Pons (tissue), 1 donor: ENCODE measurements at regions not wholly inside any gene's neighbourhood (a gene's known extent, or its start where the extent isn't known, plus 50 kb on each side); places are given as distances from the start of the nearest gene placed in this dataset.

Experiments
- DNase-seq: peaks from one replicate; pipeline ENCODE4 v3.0.0-alpha.2; 2016; ENCODE audit warnings: low spot score

- DNase-seq, result no peak
These were observed 73.5 kb downstream of the GLI2 start for GRCh38 chr2:120809151-120809550.

- DNase-seq, result no peak
These were observed 74.2 kb downstream of the GLI2 start for GRCh38 chr2:120809609-120810440.

GRCh38 chr2:120810639-120811038 is 75.0 kb downstream of the GLI2 start:
- DNase-seq, result no peak

- DNase-seq, result no peak
These were observed 77.2 kb downstream of the GLI2 start for GRCh38 chr2:120812866-120813265.

- DNase-seq, result no peak
These were observed 78.7 kb downstream of the GLI2 start for GRCh38 chr2:120814352-120814751.

GRCh38 chr2:120815292-120815691 is 79.6 kb downstream of the GLI2 start:
- DNase-seq, result no peak

DNA sequence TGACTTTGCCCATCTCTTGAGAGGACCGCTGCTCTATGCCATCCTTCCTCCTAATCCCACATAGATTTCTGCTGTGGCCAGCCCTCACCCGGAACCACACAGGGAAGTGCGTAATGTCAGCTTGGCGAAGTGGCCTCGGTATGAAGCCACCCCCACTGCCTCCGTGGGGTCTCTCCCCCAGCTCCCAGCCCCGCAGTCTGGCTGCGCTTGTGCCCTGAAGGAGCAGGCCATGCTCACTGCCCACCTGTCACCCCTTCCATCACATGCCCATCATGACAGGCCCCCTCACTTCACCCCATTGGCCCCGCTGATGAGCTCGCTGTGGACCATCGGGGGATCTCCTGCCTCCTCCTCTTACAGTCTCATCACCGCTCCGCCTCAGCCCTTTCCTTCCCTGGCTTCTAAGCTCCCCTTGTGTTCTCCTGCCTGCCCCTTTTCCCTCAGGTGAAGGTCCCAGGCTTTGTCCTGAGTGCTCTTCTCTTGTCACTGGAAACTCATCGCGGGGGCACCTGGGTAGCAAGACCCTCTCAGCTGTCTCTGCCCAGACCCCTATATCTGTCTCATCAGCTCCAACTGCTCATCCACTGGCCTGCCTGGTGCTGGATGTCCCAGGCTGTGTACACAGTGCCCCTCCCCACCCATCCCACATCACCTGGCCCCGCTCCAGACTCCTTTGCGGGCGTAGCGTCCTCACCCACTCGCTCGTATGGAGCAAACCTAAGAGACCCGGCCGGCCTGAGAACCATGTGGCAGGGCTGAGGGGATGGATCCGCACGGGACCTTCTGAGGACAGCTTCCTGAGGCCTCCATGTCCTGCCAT is 81.7 kb downstream of the GLI2 start:
- no peak for DNase-seq

DNA sequence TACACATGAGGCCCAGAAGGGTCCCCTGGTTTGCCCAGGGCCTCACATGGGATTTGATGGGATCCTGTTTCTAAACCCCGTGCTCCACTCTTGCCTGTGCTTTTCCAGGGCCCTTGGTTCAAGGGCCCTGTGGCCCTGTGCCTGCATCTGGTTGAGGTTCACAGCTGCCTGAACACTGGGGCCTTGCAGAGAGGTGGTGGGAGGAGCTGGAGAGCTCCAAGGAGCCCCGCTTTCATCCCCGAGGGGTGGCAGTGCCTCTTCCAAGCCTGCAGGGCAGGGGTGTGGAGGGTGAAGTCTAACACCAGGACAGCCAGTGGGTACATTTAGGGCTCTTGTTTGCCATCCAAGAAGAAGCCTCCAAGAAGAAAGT is 82.3 kb downstream of the GLI2 start:
- no peak for DNase-seq

- no peak for DNase-seq
These were observed 82.8 kb downstream of the GLI2 start for GRCh38 chr2:120818441-120818920.

- DNase-seq, result no peak
These were observed 84.1 kb downstream of the GLI2 start for GRCh38 chr2:120819720-120820210.

GRCh38 chr2:120820263-120820952 is 84.7 kb downstream of the GLI2 start:
- no peak for DNase-seq

DNA sequence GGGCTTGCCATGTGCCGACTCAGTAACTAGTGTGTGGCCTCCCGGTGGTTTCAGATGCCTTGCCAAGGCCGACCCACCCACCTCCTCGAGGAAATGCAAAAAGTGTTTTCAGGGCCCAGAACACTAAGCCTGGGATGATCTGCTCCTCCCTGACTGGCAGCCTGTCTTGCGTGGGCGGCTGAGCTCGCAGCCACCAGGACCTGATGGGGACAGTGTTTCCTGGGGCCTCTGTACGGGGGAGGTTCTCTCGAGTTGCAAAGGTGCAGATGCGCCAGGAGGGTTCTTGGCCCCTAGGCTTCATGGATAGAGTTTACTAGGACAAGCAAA is 85.2 kb downstream of the GLI2 start:
- DNase-seq, result no peak

- DNase-seq, result no peak
These were observed 85.9 kb downstream of the GLI2 start for GRCh38 chr2:120821446-120822160.

DNA sequence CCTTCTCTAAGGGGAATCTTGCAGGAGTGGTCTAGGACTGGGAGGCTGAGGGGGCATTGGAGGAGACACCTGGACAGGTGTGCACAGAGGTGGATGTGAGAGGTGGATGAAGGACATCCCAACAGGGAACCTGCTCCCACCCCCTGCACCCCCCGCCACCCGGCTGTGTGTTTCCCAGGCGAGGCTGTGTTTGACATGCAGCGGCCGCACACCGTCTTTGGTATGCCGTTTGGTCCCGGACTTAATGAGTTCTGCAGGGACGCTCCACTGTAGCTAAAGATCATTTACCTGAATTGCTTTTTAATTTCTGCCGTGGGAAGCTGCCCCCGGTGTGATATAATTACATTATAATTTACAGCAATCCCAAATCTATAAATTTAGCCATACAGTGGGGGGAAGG is 87.3 kb downstream of the GLI2 start:
- no peak for DNase-seq

- DNase-seq, result no peak
These were observed 87.9 kb downstream of the GLI2 start for GRCh38 chr2:120823551-120823950.

DNA sequence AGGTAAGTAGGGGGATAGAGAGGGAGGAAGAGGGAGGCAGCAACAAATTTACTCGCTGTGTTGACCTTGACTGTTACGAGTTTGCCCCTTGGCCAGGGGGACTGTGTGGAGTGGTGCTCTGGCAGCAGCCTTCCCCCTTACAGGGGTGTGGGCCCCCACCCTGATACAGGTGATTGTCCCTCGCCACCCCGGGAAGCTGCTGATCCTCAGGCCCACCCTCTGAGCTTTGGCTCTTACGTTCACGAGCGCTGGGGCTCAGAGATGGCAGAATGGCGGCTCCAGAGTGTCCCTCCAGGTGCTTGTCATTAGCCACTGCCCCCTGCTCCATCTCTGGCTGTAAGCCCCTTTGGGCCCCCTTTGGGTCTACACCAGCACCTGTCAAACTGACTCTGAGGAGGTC is 88.6 kb downstream of the GLI2 start:
- no peak for DNase-seq

GRCh38 chr2:120825370-120826259 is 89.9 kb downstream of the GLI2 start:
- DNase-seq, result peak; percentile 93

- no peak for DNase-seq
These were observed 90.6 kb downstream of the GLI2 start for GRCh38 chr2:120826260-120826648.

DNA sequence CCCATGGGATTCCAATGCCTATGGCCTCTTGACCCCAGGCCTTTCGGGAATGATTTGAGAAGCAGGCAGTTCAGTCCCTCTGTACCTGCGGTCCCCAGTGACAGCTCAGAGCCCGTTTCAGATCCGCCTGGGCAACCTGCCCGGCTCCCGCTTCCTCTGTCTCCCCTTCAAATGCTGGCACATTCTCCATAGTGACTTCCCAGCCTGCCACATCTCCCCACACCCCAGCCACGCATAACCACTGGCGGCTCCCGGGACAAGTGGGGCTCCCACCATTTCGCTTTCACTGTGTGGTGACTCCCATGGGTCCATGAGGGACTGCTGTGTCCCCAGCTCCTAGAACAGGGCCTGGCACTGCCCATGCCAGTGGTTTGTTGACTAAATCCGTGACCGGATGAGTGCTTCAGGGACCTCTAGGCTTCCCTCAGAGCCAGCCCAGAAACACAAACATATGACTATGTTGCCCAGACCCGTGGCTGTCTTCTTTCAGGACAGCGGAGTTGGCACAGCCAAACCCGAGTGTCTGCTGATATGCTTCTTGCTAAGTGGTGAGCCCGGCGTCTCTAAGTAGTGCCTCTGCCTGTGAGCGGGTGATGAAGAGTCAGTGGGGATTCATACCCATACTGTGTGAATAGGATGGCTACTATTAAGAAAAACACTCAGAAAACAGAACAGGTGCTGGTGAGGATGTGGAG is 91.2 kb downstream of the GLI2 start:
- DNase-seq, result peak; percentile 20

DNA sequence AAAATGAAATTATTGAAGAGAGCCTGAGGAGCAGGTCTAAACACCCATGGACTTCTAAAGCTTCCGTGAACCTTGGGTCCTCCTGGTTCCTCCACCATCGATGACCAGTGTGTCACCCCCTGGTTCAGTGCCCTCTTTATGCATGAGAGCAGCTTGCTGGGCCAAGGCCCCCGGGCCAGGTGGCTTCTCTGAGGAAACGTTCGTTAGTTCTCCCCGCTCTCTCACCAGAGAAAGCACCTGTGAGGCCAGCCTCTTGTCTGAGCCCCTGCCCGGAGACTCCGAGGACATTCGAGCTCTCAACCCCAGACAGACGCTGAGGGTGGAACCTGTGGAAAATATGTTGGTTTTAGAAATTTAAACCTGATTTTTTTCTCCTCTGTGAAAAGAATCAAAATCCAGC is 92.4 kb downstream of the GLI2 start:
- no peak for DNase-seq
